HL-60 (cell line): ENCODE measurements at regions not wholly inside any gene's neighbourhood (a gene's known extent, or its start where the extent isn't known, plus 50 kb on each side); places are given as distances from the start of the nearest gene placed in this dataset.

Experiments
- DNase-seq, 2 experiments: peaks; one replicate each; pipeline ENCODE4 v3.0.0-alpha.2; 2010 to 2020; ENCODE audit warnings: low read depth in 1 of 2, low spot score in 1 of 2
- H3K27ac ChIP-seq: fragments of 250-450 bp; sonication (Bioruptor Pico); replicated peaks from 2 replicates; pipeline ENCODE4 v1.5.1; 2020; ENCODE audit warnings: mild to moderate bottlenecking, moderate library complexity
- H3K27me3 ChIP-seq: fragments of 250-450 bp; sonication (Bioruptor Pico); 2 replicates; pipeline ENCODE4 v1.5.1; 2021; ENCODE audit warnings: mild to moderate bottlenecking, moderate library complexity; ENCODE audit not compliant: insufficient read depth, poor library complexity, severe bottlenecking
- H3K4me3 ChIP-seq: replicated peaks from 2 replicates; pipeline ENCODE4 v1.5.1; 2011; ENCODE audit warnings: mild to moderate bottlenecking, control low read depth, low read length; ENCODE audit not compliant: insufficient read depth
- CTCF ChIP-seq: IDR thresholded peaks from one replicate; pipeline ENCODE4 v1.5.1; 2011; ENCODE audit warnings: low read length, control low read depth, inconsistent platforms; ENCODE audit not compliant: insufficient read depth
- GABPA ChIP-seq: IDR thresholded peaks from 2 replicates; pipeline ENCODE4 v1.6.1; 2012; ENCODE audit warnings: low read depth
- POLR2AphosphoS5 ChIP-seq: IDR thresholded peaks from 2 replicates; pipeline ENCODE4 v1.6.1; 2012; ENCODE audit warnings: low read depth
- REST ChIP-seq: IDR thresholded peaks from 2 replicates; pipeline ENCODE4 v1.6.1; 2012; ENCODE audit warnings: low read depth; ENCODE audit not compliant: insufficient replicate concordance
- SPI1 ChIP-seq: IDR thresholded peaks from 2 replicates; pipeline ENCODE4 v1.6.1; 2012; ENCODE audit warnings: low read depth, mild to moderate bottlenecking, borderline replicate concordance

- H3K4me3 ChIP-seq: no peak overlapping the region
- DNase-seq: no peak
- H3K27ac ChIP-seq: no peak overlapping the region
- H3K27me3 ChIP-seq: no peaks in the 10 kb centered on the region
- no peak for TF ChIP-seq SPI1
- TF ChIP-seq CTCF: no peak
- TF ChIP-seq GABPA: no peak
- no peak for TF ChIP-seq POLR2AphosphoS5
- TF ChIP-seq REST: no peak
These were observed 108.0 kb upstream of the TARS1 start for GRCh38 chr5:33332804-33333203.

- no peak for TF ChIP-seq GABPA
- TF ChIP-seq REST: no peak
- no peak for TF ChIP-seq CTCF
- no peak for TF ChIP-seq POLR2AphosphoS5
- TF ChIP-seq SPI1: no peak
- no peaks in the 10 kb centered on the region for H3K27me3 ChIP-seq
These were observed 105.9 kb upstream of the TARS1 start for GRCh38 chr5:33334829-33335228.

GRCh38 chr5:33336891-33337636 is 103.7 kb upstream of the TARS1 start:
- no peak overlapping the region for H3K27ac ChIP-seq
- no peaks in the 10 kb centered on the region for H3K27me3 ChIP-seq
- no peak for DNase-seq
- H3K4me3 ChIP-seq: no peak overlapping the region
- TF ChIP-seq CTCF (no peak), SPI1 (no peak)

More at GRCh38 chr5:33334829-33335228, 105.9 kb upstream of the TARS1 start:
- DNase-seq: no peak
- no peak overlapping the region for H3K4me3 ChIP-seq
- H3K27ac ChIP-seq: no peak overlapping the region

GRCh38 chr5:33337637-33337992 is 103.2 kb upstream of the TARS1 start:
- Histone ChIP-seq H3K27ac (no peak overlapping the region), H3K4me3 (no peak overlapping the region), H3K27me3 (no peaks in the 10 kb centered on the region)
- DNase-seq: no peak
- no peak for TF ChIP-seq CTCF
- TF ChIP-seq POLR2AphosphoS5: no peak
- no peak for TF ChIP-seq REST
- no peak for TF ChIP-seq GABPA
- TF ChIP-seq SPI1: no peak
